ENCODE measurements at regions not wholly inside any gene's neighbourhood (a gene's known extent, or its start where the extent isn't known, plus 50 kb on each side); places are given as distances from the start of the nearest gene placed in this dataset.

GRCh38 chr6:37556881-37557644 is 57.4 kb upstream of the CCDC167 start:
- no peak for DNase-seq (ENCODE audit: extremely low read depth in 1 of 2, low read depth in 1 of 2)

GRCh38 chr6:37555040-37555781 is 55.5 kb upstream of the CCDC167 start:
- no peak for DNase-seq (ENCODE audit: extremely low read depth in 1 of 2, low read depth in 1 of 2)

- DNase-seq (ENCODE audit: extremely low read depth in 1 of 2, low read depth in 1 of 2): no peak
These were observed 54.8 kb upstream of the CCDC167 start for GRCh38 chr6:37554480-37554819.

- no peak for DNase-seq (ENCODE audit: extremely low read depth in 1 of 2, low read depth in 1 of 2)
These were observed 52.6 kb upstream of the CCDC167 start for GRCh38 chr6:37552267-37552666.

GRCh38 chr6:37551867-37552266 is 52.2 kb upstream of the CCDC167 start:
- DNase-seq (ENCODE audit: extremely low read depth in 1 of 2, low read depth in 1 of 2): no peak

GRCh38 chr6:37551446-37551845 is 51.8 kb upstream of the CCDC167 start:
- DNase-seq (ENCODE audit: extremely low read depth in 1 of 2, low read depth in 1 of 2): no peak

GRCh38 chr6:37551002-37551401 is 51.3 kb upstream of the CCDC167 start:
- DNase-seq (ENCODE audit: extremely low read depth in 1 of 2, low read depth in 1 of 2): no peak

GRCh38 chr6:37550191-37550831 is 50.6 kb upstream of the CCDC167 start:
- DNase-seq (ENCODE audit: extremely low read depth in 1 of 2, low read depth in 1 of 2): no peak

- DNase-seq (ENCODE audit: extremely low read depth in 1 of 2, low read depth in 1 of 2): no peak
These were observed 49.9 kb upstream of the CCDC167 start for GRCh38 chr6:37549558-37549957.

All from activated CD8-positive, alpha-beta memory T cell treated with anti-CD3 and anti-CD28 coated beads for 1 hour (primary cell).